ENCODE measurements at regions not wholly inside any gene's neighbourhood (a gene's known extent, or its start where the extent isn't known, plus 50 kb on each side); places are given as distances from the start of the nearest gene placed in this dataset.

GRCh38 chr1:221608835-221609320, 133.0 kb downstream of the DUSP10 start:
- TF ChIP-seq CTCF (IDR thresholded peaks at IDR 0.05): no peak
- no peaks in the 10 kb centered on the region for H3K36me3 ChIP-seq (ENCODE audit: control insufficient read depth, insufficient read depth, low read length)
- H2AFZ ChIP-seq: no peak overlapping the region
- no peak overlapping the region for H3K27ac ChIP-seq
- no peak overlapping the region for H3K4me2 ChIP-seq (ENCODE audit: low read length)
- H3K4me3 ChIP-seq (ENCODE audit: low read depth, low read length): no peak overlapping the region
- H3K79me2 ChIP-seq: no peaks in the 10 kb centered on the region
- no peaks in the 10 kb centered on the region for H3K4me1 ChIP-seq
- H3K9ac ChIP-seq: no peak overlapping the region
- H3K27me3 ChIP-seq (ENCODE audit: control insufficient read depth, insufficient read depth, low read length): no peaks in the 10 kb centered on the region
- H3K9me3 ChIP-seq (ENCODE audit: control insufficient read depth, low read length): no peaks in the 10 kb centered on the region

- no peak overlapping the region for H3K4me3 ChIP-seq (ENCODE audit: low read depth, low read length)
- no peak overlapping the region for H3K4me2 ChIP-seq (ENCODE audit: low read length)
- H3K4me1 ChIP-seq: no peaks in the 10 kb centered on the region
- no peaks in the 10 kb centered on the region for H3K27me3 ChIP-seq (ENCODE audit: control insufficient read depth, insufficient read depth, low read length)
- H3K9ac ChIP-seq: no peak overlapping the region
- no peaks in the 10 kb centered on the region for H3K79me2 ChIP-seq
- H3K9me3 ChIP-seq (ENCODE audit: control insufficient read depth, low read length): no peaks in the 10 kb centered on the region
- H3K36me3 ChIP-seq (ENCODE audit: control insufficient read depth, insufficient read depth, low read length): no peaks in the 10 kb centered on the region
- no peak for TF ChIP-seq CTCF (IDR thresholded peaks at IDR 0.05)
- no peak overlapping the region for H3K27ac ChIP-seq
- H2AFZ ChIP-seq: no peak overlapping the region
Measured at GRCh38 chr1:221611656-221612046, 130.2 kb downstream of the DUSP10 start.

- no peak overlapping the region for H3K27ac ChIP-seq
- no peak for TF ChIP-seq CTCF (IDR thresholded peaks at IDR 0.05)
Measured at GRCh38 chr1:221612047-221612777, 129.7 kb downstream of the DUSP10 start.

GRCh38 chr1:221620437-221621384, 121.2 kb downstream of the DUSP10 start:
- Histone ChIP-seq H3K27ac (no peak overlapping the region), H3K4me1 (no peaks in the 10 kb centered on the region), H3K27me3 (ENCODE audit: control insufficient read depth, insufficient read depth, low read length) (no peaks in the 10 kb centered on the region), H3K4me2 (ENCODE audit: low read length) (no peak overlapping the region), H3K4me3 (ENCODE audit: low read depth, low read length) (no peak overlapping the region), H2AFZ (no peak overlapping the region), H3K36me3 (ENCODE audit: control insufficient read depth, insufficient read depth, low read length) (no peaks in the 10 kb centered on the region), H3K9ac (no peak overlapping the region), H3K9me3 (ENCODE audit: control insufficient read depth, low read length) (no peaks in the 10 kb centered on the region), H3K79me2 (no peaks in the 10 kb centered on the region)
- no peak for TF ChIP-seq CTCF (IDR thresholded peaks at IDR 0.05)

More at GRCh38 chr1:221612047-221612777, 129.7 kb downstream of the DUSP10 start:
- Histone ChIP-seq H3K4me2 (ENCODE audit: low read length) (no peak overlapping the region), H3K79me2 (no peaks in the 10 kb centered on the region), H2AFZ (no peak overlapping the region), H3K9ac (no peak overlapping the region), H3K27me3 (ENCODE audit: control insufficient read depth, insufficient read depth, low read length) (no peaks in the 10 kb centered on the region), H3K36me3 (ENCODE audit: control insufficient read depth, insufficient read depth, low read length) (no peaks in the 10 kb centered on the region), H3K4me1 (no peaks in the 10 kb centered on the region), H3K9me3 (ENCODE audit: control insufficient read depth, low read length) (no peaks in the 10 kb centered on the region), H3K4me3 (ENCODE audit: low read depth, low read length) (no peak overlapping the region)
